H7 (cell line): ENCODE measurements at regions not wholly inside any gene's neighbourhood (a gene's known extent, or its start where the extent isn't known, plus 50 kb on each side); places are given as distances from the start of the nearest gene placed in this dataset.

Experiments
- DNase-seq: peaks from one replicate; pipeline ENCODE4 v3.0.0; 2012
- H3K27me3 ChIP-seq: 2 replicates; pipeline ENCODE4 v1.6.0; 2011; ENCODE audit warnings: mild to moderate bottlenecking, low read length; ENCODE audit not compliant: control insufficient read depth, insufficient read depth
- H3K36me3 ChIP-seq: replicated peaks from 2 replicates; pipeline ENCODE4 v1.5.1; 2011; ENCODE audit warnings: low read length; ENCODE audit not compliant: control insufficient read depth, insufficient read depth
- H3K4me3 ChIP-seq: 2 replicates; pipeline ENCODE4 v1.5.1; 2011; ENCODE audit warnings: low read depth, mild to moderate bottlenecking, control low read depth, low read length, moderate library complexity; ENCODE audit not compliant: insufficient read depth

DNA sequence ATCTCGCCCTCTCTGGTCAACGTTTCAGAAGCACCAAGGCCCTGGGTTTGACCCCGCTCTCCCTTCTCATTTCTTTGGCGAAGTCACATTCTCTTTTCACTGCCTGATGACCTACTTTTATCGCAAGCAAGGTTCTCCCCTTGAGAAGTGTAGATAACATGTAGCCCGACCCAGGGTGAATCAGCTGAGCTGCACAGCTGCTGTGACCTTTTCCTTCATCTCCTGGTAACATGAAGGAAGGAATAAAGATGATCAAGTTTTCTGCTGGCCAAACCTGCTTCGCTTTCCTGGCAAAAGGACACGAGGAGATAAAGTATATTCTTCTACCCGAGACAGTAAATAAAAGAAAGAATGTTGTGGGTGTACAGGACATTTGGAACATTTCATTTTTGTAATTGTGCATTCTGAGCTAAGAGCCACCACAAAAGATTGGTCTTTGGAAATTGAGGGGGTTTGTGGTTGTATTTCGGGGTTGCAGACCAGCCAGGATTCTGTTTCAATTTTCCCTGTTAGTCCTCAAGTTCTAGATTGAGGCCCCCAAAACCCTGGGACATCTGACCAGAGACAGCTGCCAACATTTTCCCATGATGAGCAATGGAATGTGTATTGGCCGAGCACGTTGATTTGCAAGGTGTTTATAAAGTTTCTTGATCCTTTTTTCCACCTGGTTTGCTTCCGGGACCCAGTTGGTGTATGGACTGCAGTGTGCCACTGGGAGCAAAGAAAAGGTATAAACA is 155.1 kb upstream of the ZNF462 start:
- no peak overlapping the region for H3K4me3 ChIP-seq
- no peaks in the 10 kb centered on the region for H3K27me3 ChIP-seq
- DNase-seq, result no peak
- no peaks in the 10 kb centered on the region for H3K36me3 ChIP-seq

DNA sequence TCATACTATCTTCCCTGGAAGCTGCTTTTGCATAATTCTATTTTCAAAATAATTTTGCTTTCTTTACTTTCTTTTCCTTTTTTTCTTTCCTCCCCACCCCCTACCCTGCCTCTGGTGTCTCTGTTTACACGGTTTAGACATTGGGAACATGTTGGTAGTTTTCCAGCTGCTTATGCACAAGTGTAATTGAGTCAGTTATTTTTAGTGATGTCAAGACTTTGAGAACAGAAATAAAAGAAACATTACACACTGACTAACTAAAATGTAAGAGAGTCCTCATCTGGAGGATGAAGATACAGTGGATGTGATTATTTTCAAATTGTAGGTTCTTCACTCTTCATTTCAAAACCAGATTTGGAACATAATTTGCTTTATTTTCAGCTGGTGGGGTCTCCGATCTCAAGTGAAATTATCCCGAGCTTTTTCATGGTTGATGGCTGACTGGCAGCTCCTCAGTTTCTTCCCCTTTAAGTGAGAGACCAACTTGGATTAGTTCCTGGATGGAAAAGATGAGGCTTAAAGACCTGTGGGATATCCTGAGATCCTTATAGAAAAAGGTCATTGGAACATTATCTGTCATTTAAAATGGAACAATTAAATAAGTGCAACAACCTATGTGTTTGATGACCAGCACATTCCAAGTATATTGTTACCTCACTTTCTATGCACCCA is 154.4 kb upstream of the ZNF462 start:
- Histone ChIP-seq H3K27me3 (no peaks in the 10 kb centered on the region), H3K4me3 (no peak overlapping the region), H3K36me3 (no peaks in the 10 kb centered on the region)
- no peak for DNase-seq

DNA sequence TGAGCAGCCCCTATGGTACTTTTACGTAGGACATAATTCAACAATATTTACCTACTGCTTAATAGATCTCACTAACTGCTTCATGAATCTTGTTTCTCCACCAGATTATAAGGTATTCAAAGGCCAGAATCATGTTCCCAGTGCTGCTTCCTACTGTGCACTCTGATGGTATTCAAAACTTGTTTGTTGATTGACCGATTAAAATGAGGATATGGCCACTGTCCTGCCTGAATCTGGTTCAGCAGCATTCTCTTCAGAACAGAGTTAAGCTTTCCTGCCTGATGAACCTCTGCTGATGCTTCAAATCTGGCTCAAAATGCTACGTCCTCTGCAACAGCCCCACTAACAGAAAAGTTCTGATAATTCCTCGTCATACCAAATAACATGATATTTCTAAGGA is 150.7 kb upstream of the ZNF462 start:
- Histone ChIP-seq H3K36me3 (no peaks in the 10 kb centered on the region), H3K27me3 (no peaks in the 10 kb centered on the region), H3K4me3 (no peak overlapping the region)
- DNase-seq, result no peak

DNA sequence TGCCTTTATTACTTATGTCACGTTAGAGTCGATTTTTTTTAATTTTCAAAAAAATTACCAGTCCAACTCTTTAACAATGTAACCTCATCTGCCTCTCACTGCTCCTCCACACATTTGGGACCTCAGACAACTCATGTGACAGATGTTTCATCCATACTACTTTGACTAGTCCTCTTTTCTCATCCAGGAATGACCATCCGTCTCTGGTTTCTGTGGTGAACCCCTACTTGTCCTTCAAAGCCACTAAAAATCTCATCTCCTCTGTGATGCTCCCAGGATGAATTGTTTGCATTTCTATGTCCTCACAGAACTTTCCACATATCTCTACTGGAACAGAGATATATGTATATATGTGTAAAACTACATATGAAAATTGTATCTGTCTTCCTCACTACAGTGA is 149.8 kb upstream of the ZNF462 start:
- Histone ChIP-seq H3K4me3 (no peak overlapping the region), H3K36me3 (no peaks in the 10 kb centered on the region), H3K27me3 (no peaks in the 10 kb centered on the region)
- DNase-seq, result no peak

DNA sequence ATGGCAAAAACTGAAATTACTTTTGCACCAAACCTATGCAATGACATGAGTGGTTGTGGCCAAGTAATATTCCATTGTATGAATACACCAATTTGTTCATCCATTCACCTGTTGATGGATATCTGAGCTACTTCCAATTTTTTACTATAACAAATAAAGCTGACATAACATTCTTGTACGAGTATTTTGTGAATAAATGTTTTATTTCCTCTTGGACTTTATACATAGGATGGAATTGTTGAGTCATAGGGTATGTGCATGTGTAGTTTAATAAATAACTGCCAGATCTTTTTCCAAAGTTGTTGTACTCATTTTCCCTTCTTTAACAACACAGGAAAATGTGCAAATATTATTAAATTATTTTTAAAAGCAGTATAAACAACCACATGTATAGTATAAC is 146.1 kb upstream of the ZNF462 start:
- no peak for DNase-seq
- Histone ChIP-seq H3K27me3 (no peaks in the 10 kb centered on the region), H3K4me3 (no peak overlapping the region), H3K36me3 (no peaks in the 10 kb centered on the region)

DNA sequence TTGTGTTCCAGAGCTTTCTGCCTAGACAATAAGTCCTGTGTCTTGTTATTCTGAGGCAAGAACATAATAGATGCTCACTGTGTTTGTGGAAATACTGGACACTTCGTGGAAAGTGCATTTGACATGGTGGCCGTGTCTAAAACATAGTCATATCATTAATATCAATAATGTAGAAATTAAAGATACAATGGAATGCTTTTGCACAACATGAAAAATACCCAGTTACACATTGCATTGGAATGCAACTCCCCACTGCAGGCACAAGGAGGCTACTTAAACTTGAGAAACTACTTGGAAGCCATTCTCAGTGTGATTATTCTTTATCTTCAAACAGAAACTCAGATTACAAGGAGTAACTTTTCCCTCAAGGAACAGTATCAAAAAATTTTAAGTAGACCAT is 145.3 kb upstream of the ZNF462 start:
- peak; percentile 10 for DNase-seq

DNA sequence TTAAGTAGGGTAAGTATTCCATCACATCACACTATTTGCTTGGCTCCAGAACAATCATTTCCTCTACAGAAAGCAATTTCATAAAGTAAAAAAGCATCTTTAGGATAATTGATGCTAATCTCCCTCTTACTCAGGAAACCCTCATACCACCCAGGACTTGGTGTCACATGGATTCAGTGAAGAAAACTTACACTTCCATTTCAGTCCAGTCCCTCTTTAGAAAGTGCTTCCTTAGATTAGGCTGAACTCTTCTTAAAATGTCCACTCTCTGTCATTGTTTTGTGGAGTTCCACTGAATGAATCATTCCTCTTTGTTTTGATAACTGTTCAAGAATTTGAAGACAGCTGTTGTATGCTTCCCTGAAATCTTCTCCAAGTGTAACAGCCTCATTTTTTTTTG is 144.0 kb upstream of the ZNF462 start:
- no peak overlapping the region for H3K4me3 ChIP-seq
- DNase-seq, result no peak
- H3K27me3 ChIP-seq, result no peaks in the 10 kb centered on the region
- H3K36me3 ChIP-seq, result no peaks in the 10 kb centered on the region

More for the DNA sequence above, 145.3 kb upstream of the ZNF462 start:
- Histone ChIP-seq H3K4me3 (no peak overlapping the region), H3K36me3 (no peaks in the 10 kb centered on the region), H3K27me3 (no peaks in the 10 kb centered on the region)

DNA sequence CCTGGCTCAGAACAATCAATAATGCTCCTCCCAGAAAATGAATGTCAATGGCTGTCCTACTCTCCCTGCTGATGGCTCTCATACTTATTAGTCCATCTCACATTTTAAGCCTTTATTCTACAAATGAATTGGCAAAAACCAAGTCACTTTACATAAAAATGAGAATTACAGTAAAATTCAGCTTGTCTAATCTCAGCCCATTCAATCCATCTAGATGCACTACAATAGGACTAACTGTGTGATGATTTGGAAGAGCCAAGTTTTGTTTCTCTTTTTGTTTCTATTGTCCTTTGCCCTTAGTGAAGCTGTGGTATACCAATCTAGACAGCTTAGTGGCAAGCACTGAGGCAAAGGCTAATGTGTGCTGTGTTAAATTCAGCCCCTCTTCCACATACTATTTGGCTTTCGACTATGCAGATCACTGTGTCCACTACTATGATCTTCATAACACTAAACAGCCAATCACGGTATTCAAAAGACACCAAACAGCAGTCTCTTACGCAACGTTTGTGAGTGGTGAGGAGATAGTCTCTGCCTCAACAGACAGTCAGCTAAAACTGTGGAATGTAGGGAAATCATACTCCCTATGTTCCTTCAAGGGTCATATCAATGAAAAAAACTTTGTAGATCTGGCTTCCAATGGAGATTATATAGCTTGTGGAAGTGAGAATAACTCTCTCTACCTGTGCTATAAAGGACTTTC is 140.8 kb upstream of the ZNF462 start:
- Histone ChIP-seq H3K4me3 (no peak overlapping the region), H3K36me3 (no peaks in the 10 kb centered on the region), H3K27me3 (no peaks in the 10 kb centered on the region)
- no peak for DNase-seq

DNA sequence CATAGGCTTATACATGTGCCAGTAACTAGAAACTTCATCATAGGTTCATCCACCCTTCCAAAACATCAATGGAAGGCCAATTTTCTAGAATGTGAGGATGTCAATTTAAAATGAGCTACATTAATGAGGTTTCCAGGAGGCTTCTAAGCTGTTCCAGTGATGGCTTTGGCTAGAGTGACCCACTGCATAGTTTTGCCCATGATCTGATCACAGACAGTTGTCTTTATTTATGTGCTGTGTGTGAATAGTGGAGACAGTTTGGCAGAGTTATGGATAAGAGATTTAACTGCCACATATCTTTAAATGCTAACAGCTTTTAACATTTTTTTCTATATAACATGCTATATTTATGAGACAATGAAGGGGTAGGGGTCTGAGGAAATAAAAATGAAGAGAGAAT is 139.0 kb upstream of the ZNF462 start:
- no peak for DNase-seq
- no peak overlapping the region for H3K4me3 ChIP-seq
- no peaks in the 10 kb centered on the region for H3K27me3 ChIP-seq
- H3K36me3 ChIP-seq, result no peaks in the 10 kb centered on the region

DNA sequence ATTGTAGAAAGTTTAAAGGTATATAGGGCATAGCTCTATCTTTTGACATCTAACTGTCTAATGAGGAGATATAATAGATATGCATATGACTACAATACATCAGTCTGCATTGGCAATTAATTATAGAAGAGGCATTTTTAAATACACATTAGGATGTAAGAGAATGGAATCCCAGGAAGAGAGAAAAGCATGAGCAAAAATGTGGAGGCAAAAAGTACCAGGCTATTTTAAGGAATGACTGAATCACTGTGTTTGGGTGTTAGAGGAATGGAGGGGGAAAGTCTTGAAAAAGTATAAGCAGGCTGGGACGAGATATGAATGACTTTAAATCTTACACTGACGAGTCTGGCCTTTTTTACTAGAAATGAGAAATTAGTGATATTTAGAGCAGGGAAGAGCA is 138.4 kb upstream of the ZNF462 start:
- H3K4me3 ChIP-seq, result no peak overlapping the region
- H3K36me3 ChIP-seq, result no peaks in the 10 kb centered on the region
- H3K27me3 ChIP-seq, result no peaks in the 10 kb centered on the region
- DNase-seq, result no peak

DNA sequence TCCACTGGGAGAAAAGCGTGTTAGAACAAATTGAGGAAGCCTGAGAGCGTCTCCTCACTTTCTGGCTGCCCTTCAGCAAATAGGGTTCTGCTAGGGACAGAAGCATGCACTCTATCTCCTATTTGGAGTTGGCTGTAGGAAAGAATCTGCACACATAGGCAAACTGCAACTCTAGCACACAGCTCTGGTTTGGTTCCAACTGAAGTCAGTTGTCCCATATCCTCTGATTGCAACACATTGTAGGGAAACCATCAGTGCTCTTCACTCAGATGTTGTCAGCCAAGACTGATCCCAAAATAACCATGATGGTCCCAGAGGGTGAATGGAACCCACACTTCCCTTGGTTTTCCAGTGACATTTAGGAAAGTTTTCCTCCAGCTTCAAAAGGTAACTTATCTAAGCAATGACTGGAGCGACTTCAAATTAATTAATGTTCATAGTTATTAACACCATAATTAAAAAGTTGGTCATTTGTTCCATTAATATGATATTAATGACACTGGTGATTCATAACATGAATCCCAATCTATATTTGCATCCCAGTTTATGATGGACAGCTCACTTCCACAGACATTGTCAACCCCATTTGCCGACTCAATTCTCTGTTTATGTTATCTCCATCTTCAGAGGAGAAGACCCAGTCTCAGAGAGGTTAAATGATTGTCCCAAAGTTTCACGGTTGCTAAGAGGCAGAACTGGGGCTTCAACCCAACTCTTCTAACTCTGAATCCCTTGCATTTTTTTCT is 136.7 kb upstream of the ZNF462 start:
- H3K27me3 ChIP-seq, result no peaks in the 10 kb centered on the region
- H3K36me3 ChIP-seq, result no peaks in the 10 kb centered on the region
- no peak overlapping the region for H3K4me3 ChIP-seq
- DNase-seq, result no peak

DNA sequence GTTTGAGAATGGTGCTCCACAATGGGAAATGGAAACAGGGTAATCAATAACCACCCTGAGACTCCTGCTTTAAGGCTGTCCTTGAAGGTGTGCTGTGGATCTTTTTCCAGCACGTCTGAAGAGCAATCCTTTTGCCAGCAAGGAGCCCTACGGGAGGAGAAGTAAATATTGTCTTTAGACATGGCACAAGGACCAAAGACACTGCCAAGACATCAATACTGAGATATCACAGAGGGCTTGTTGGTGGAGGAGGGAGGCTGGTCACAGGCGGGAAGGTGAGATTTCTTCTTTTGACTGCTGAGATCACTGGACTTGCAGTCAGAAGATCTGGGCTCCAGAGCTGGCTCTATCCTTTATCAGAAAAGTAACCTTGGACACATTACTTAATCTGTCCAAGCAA is 135.0 kb upstream of the ZNF462 start:
- H3K4me3 ChIP-seq, result no peak overlapping the region
- no peak for DNase-seq
- H3K36me3 ChIP-seq, result no peaks in the 10 kb centered on the region

DNA sequence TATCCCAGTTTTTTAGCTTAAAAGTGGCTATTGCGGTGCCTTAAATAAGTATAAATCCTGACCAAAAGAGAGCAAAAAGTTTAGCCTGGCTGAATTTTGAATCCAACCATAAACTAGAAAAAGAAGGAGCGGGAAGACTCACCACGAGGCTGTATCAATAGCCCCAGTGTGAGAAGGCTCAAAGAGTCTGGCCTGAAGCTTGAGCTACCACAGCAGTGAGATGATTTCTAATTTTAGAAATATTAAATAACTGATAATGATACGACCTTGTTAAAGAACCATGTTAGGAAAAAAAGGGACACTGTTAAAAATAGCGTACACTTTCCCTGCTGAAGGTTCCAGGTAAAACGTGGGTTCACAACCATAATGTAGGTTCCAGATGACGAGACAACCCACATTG is 134.1 kb upstream of the ZNF462 start:
- Histone ChIP-seq H3K36me3 (no peaks in the 10 kb centered on the region), H3K4me3 (no peak overlapping the region), H3K27me3 (no peaks in the 10 kb centered on the region)
- DNase-seq, result no peak

More for the DNA sequence above, 135.0 kb upstream of the ZNF462 start:
- no peaks in the 10 kb centered on the region for H3K27me3 ChIP-seq

DNA sequence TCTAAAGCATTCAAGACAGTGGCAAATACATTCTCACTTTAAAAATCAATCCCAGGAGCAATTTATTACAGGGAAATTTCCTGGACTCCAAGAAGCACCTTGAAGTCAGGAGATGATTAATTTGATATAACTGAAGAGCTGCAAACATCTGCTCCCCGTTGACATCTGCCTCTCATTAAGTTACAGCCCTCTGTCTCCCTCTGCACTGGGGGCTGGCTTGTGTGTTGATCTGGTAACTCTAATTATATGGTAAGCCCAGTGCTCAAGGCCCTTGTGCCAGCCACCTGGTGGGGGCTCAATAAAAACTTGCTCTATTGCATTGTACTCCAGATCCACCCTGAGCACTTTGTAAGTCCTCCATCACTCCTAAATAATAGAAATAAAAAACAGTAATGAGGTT is 131.1 kb upstream of the ZNF462 start:
- Histone ChIP-seq H3K36me3 (no peaks in the 10 kb centered on the region), H3K4me3 (no peak overlapping the region), H3K27me3 (no peaks in the 10 kb centered on the region)
- no peak for DNase-seq
